ENCODE measurements at regions not wholly inside any gene's neighbourhood (a gene's known extent, or its start where the extent isn't known, plus 50 kb on each side); places are given as distances from the start of the nearest gene placed in this dataset.

DNA sequence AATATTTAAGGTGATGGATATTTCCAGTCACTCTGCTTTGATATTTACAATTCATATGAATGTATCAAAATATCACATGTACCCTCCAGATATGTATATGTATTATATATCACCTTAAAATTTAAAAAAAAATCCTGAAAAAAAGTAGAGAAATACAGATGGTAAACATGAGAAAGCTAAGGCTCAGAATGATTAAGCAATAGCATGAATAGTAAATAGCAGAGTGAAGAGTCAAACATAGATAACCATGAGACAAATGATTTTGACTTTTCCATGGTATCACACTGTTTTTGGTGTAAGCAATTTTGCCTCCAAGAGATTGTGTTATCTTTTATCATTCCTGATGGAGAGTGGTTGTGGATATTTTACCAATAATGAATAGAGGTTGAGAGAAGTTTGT, 868.8 kb downstream of the CDH11 start:
- no peaks in the 10 kb centered on the region for H3K36me3 ChIP-seq
- no peak for DNase-seq
- H3K4me3 ChIP-seq = no peak overlapping the region
- H3K27me3 ChIP-seq = no peaks in the 10 kb centered on the region
- H3K4me1 ChIP-seq = peaks cover 0 to 7% (median 2%) of the 10 kb centered on the region in 4 donors
- no peaks in the 10 kb centered on the region for H3K9me3 ChIP-seq
- no peak overlapping the region for H3K27ac ChIP-seq
- intact Hi-C loops (cut with DNase I) = no loop called here
- TF ChIP-seq EP300 (IDR thresholded peaks at IDR 0.05) = no peak
- TF ChIP-seq, protein P1, sequence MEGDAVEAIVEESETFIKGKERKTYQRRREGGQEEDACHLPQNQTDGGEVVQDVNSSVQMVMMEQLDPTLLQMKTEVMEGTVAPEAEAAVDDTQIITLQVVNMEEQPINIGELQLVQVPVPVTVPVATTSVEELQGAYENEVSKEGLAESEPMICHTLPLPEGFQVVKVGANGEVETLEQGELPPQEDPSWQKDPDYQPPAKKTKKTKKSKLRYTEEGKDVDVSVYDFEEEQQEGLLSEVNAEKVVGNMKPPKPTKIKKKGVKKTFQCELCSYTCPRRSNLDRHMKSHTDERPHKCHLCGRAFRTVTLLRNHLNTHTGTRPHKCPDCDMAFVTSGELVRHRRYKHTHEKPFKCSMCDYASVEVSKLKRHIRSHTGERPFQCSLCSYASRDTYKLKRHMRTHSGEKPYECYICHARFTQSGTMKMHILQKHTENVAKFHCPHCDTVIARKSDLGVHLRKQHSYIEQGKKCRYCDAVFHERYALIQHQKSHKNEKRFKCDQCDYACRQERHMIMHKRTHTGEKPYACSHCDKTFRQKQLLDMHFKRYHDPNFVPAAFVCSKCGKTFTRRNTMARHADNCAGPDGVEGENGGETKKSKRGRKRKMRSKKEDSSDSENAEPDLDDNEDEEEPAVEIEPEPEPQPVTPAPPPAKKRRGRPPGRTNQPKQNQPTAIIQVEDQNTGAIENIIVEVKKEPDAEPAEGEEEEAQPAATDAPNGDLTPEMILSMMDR (IDR thresholded peaks at IDR 0.05) = no peak
- no peak for TF ChIP-seq POLR2AphosphoS5 (IDR thresholded peaks at IDR 0.05)
- TF ChIP-seq POLR2A (IDR thresholded peaks at IDR 0.05) = no peak

- Histone ChIP-seq H3K4me1 (peaks cover 0 to 7% (median 2%) of the 10 kb centered on the region in 4 donors), H3K36me3 (no peaks in the 10 kb centered on the region), H3K27ac (no peak overlapping the region), H3K4me3 (no peak overlapping the region), H3K27me3 (no peaks in the 10 kb centered on the region), H3K9me3 (no peaks in the 10 kb centered on the region)
- TF ChIP-seq EP300 (IDR thresholded peaks at IDR 0.05) (no peak), POLR2AphosphoS5 (IDR thresholded peaks at IDR 0.05) (no peak), POLR2A (IDR thresholded peaks at IDR 0.05) (no peak)
- TF ChIP-seq, protein P1 (IDR thresholded peaks at IDR 0.05) = no peak
- 77 to 82% methylated on average over 2 of the region's 2 CpGs for WGBS, 2 donors
- intact Hi-C loops (cut with DNase I) = no loop called here
- DNase-seq = no peak
These were observed 870.1 kb downstream of the CDH11 start for GRCh38 chr16:64251742-64252141.

DNA sequence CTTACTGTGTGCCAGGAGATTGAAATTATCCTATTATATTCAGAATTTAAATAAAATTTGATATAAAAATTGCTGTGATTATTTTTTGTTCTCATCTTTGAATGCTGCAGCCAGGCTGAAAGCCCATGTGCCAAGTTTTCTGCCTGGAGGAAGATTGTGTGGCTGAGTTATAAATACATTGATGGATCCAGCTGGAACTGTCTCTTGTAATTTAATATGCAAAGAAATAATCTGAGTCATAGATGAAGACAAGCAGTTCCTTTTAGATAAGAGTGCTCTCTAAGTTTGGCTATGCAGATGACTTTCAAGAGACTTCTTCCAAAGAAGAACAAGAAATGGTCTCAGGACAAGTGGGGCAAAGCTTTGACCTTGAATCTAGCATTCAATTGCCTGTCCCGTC, 871.0 kb downstream of the CDH11 start:
- intact Hi-C loops (cut with DNase I) = no loop called here
- Histone ChIP-seq H3K36me3 (no peaks in the 10 kb centered on the region), H3K4me3 (no peak overlapping the region), H3K27ac (no peak overlapping the region), H3K4me1 (peaks cover 0 to 7% (median 2%) of the 10 kb centered on the region in 4 donors), H3K9me3 (no peaks in the 10 kb centered on the region), H3K27me3 (no peaks in the 10 kb centered on the region)
- no peak for DNase-seq
- 69 to 86% methylated on average over 1 of the region's 1 CpG for WGBS, 2 donors
- TF ChIP-seq, protein P1 (IDR thresholded peaks at IDR 0.05) = no peak
- TF ChIP-seq EP300 (IDR thresholded peaks at IDR 0.05) (no peak), POLR2A (IDR thresholded peaks at IDR 0.05) (no peak), POLR2AphosphoS5 (IDR thresholded peaks at IDR 0.05) (no peak)

DNA sequence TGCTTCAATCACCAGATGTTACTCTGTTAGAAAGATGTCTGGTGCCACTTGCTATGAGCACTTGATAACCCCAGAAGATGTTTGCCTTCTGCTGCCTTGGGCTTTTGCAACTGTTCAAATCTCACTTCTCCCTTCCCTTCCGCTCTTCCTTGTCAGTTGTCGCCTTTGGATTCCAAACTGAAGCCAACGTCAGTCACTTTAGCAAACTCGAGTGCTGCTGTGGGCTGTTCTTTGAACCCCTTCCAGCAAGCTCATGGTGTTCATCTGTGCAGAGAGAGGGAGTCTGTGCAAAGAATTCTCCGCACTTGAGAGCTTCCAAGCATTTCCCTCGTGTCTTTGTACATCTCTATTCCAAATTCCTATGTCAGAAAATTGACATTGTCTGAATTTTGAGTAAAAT, 879.4 kb downstream of the CDH11 start:
- Histone ChIP-seq H3K9me3 (no peaks in the 10 kb centered on the region), H3K4me1 (no peaks in the 10 kb centered on the region), H3K36me3 (no peaks in the 10 kb centered on the region), H3K27me3 (no peaks in the 10 kb centered on the region), H3K4me3 (no peak overlapping the region), H3K27ac (no peak overlapping the region)
- no peak for DNase-seq
- WGBS, 2 donors = 76 to 82% methylated on average over 6 of the region's 6 CpGs
- intact Hi-C loops (cut with DNase I) = no loop called here
- TF ChIP-seq, protein P1 (IDR thresholded peaks at IDR 0.05) = no peak
- TF ChIP-seq POLR2AphosphoS5 (IDR thresholded peaks at IDR 0.05) (no peak), POLR2A (IDR thresholded peaks at IDR 0.05) (no peak), EP300 (IDR thresholded peaks at IDR 0.05) (no peak)

DNA sequence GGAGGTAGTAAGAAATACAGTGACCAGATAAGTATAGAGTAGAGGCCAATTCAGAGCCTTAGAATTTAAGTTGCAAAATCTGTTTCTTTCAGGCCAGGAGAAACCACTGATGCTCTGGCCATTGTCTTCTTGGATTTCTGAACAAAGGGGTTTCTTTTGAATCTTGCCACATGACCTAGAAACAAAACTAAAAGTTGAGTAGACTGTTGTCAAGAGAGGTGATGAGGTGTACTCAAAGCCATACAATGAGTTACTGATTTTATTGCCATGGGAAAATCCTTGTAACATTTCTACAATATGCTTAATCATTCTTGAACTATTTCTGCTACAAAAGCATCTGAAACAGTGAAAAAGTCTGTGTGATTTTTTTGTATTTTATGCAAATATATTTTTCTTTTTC, 881.3 kb downstream of the CDH11 start:
- Histone ChIP-seq H3K27ac (no peak overlapping the region), H3K4me1 (peaks cover 0 to 10% (median 8%) of the 10 kb centered on the region in 4 donors), H3K9me3 (no peaks in the 10 kb centered on the region), H3K36me3 (no peaks in the 10 kb centered on the region), H3K27me3 (no peaks in the 10 kb centered on the region), H3K4me3 (no peak overlapping the region)
- TF ChIP-seq, protein P1 (IDR thresholded peaks at IDR 0.05) = no peak
- no peak for TF ChIP-seq POLR2AphosphoS5 (IDR thresholded peaks at IDR 0.05)
- no peak for DNase-seq
- intact Hi-C loops (cut with DNase I) = no loop called here
